Natural killer cell (primary cell): ENCODE measurements at regions not wholly inside any gene's neighbourhood (a gene's known extent, or its start where the extent isn't known, plus 50 kb on each side); places are given as distances from the start of the nearest gene placed in this dataset.

Experiments used
- ATAC-seq, 3 donors: fragments of 150-1000 bp in 2 of 3; fragments of 200-7000 bp in 1 of 3; cut with Tn5 transposase; 1 replicate in 1 of 3; 2 replicates in 2 of 3; pipeline ENCODE4 v1.10.0; 2021; ENCODE audit warnings: mild to moderate bottlenecking in 2 of 3, moderate library complexity in 2 of 3
- DNase-seq, 2 donors: peaks; one replicate each; pipeline versions ENCODE4 v3.0.0 to v3.0.0-alpha.2; 2013 to 2021; ENCODE audit warnings: mixed read lengths in 1 of 2
- H3K27ac ChIP-seq: one replicate; pipeline ENCODE4 v1.5.1; 2013; ENCODE audit warnings: mild to moderate bottlenecking, low read length
- H3K27me3 ChIP-seq: one replicate; pipeline ENCODE4 v1.6.1; 2013; ENCODE audit warnings: low read length; ENCODE audit not compliant: control insufficient read depth, insufficient read depth
- H3K36me3 ChIP-seq: one replicate; pipeline ENCODE4 v1.6.1; 2013; ENCODE audit warnings: low read length; ENCODE audit not compliant: control insufficient read depth, insufficient read depth
- H3K4me1 ChIP-seq: one replicate; pipeline ENCODE4 v1.6.1; 2013; ENCODE audit warnings: low read length; ENCODE audit not compliant: control insufficient read depth, insufficient read depth
- H3K4me3 ChIP-seq: one replicate; pipeline ENCODE4 v1.5.1; 2013; ENCODE audit warnings: low read length
- H3K9me3 ChIP-seq: one replicate; pipeline ENCODE4 v1.6.1; 2013; ENCODE audit warnings: low read length; ENCODE audit not compliant: control insufficient read depth, insufficient read depth
- H3K27ac Mint-ChIP-seq, 2 donors: one replicate each; pipeline ENCODE4 v1.8.0; 2022; ENCODE audit warnings: mild to moderate bottlenecking in 2 of 2, mixed read lengths in 2 of 2, moderate library complexity in 1 of 2
- H3K27me3 Mint-ChIP-seq, 2 donors: one replicate each; pipeline ENCODE4 v1.8.0; 2022; ENCODE audit warnings: low read depth in 2 of 2, mixed read lengths in 2 of 2
- H3K36me3 Mint-ChIP-seq: one replicate; pipeline ENCODE4 v1.8.0; 2022; ENCODE audit warnings: mixed read lengths
- H3K4me1 Mint-ChIP-seq, 2 donors: one replicate each; pipeline ENCODE4 v1.8.0; 2022; ENCODE audit warnings: mixed read lengths in 2 of 2
- H3K4me3 Mint-ChIP-seq: one replicate; pipeline ENCODE4 v1.8.0; 2022; ENCODE audit warnings: mild to moderate bottlenecking, moderate library complexity, mixed read lengths
- H3K9me3 Mint-ChIP-seq, 2 donors: one replicate each; pipeline ENCODE4 v1.8.0; 2022; ENCODE audit warnings: mixed read lengths in 2 of 2
- WGBS: methylation state at CpG from one replicate; pipeline ENCODE4 v1.1.7; 2013; ENCODE audit warnings: missing lambda C conversion rate; ENCODE audit not compliant: insufficient coverage; 5-methylcytosine and 5-hydroxymethylcytosine counted together
- intact Hi-C: fragments of 100-400 bp; cut with micrococcal nuclease; formaldehyde crosslinking; loops from one replicate; pipeline ENCODE4 v1.14.2; 2022
- TF ChIP-seq, protein P1 (sequence below): fragments of 200-600 bp; IDR thresholded peaks from one replicate; pipeline ENCODE4 v1.8.0; 2022; ENCODE audit warnings: antibody characterized with exemption

DNA sequence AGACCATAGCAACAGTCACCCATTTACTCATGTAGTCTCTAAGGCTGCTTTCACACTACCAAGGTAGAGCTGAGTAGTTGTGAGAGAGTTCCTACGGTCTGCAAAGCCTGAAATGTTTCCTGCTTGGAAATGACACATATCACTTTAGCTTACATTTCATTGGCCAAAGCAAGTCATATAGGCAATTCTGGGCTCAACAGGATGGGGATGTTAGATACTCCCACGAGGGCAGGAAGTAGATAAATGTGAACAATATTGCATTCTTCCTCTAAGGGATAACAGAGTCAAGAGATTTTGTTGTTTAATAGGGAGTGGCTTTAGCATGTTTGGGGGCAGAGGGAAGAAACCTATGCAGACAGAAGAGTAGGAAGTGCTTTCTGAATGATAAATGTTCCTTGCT, 355.6 kb upstream of the THRB start:
- intact Hi-C loops: no loop called here
- 7% methylated on average over 1 of the region's 2 CpGs for WGBS
- no peak for DNase-seq

DNA sequence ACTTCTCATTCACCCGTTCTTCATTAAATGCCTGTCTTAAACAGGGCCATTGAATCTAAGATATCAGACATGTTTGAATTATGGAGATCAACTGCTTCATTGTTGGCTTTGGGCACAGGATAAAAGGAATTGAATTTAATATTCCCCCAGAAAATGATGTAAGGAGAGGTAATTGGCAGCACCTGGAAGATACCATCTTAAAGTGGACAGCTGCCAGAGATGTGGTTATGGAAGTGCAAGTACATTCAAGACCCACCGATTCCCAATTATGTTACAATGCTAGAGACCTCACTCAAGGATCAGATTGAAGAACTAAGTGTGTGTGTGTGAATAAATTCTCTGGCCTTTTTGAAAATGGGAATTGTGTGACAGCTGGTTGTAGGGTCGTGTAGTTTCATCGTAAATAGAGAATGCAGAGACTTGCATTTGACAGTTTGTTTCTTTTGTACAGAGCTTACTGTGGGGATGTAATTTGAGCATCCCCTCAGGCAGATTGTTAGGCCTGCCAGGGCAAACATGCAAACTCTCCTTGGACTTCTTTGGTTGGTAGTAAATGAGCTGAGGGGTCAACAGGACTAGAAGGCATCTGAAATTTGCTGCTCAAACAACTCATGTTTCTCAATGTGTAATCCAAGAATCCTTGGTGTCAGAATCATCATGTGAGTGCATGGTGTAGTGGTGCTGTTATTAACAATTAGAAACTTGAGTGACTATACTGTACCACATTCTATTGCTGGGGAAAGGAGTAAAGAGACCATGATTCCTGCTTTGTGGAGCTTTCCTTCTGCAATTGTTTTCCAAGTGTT, 359.2 kb upstream of the THRB start:
- WGBS: 79% methylated on average over 3 of the region's 4 CpGs
- H3K27ac Mint-ChIP-seq: no peak overlapping the region
- Histone ChIP-seq H3K9me3 (no peaks in the 10 kb centered on the region), H3K4me3 (no peak overlapping the region), H3K36me3 (no peaks in the 10 kb centered on the region), H3K27ac (no peak overlapping the region), H3K4me1 (no peaks in the 10 kb centered on the region), H3K27me3 (no peaks in the 10 kb centered on the region)
- DNase-seq (no peak), ATAC-seq (no peak)
- no peaks in the 10 kb centered on the region for H3K4me1 Mint-ChIP-seq
- H3K27me3 Mint-ChIP-seq: no peaks in the 10 kb centered on the region
- peaks cover 2% of the 10 kb centered on the region in 2 donors for H3K9me3 Mint-ChIP-seq
- TF ChIP-seq, protein P1, sequence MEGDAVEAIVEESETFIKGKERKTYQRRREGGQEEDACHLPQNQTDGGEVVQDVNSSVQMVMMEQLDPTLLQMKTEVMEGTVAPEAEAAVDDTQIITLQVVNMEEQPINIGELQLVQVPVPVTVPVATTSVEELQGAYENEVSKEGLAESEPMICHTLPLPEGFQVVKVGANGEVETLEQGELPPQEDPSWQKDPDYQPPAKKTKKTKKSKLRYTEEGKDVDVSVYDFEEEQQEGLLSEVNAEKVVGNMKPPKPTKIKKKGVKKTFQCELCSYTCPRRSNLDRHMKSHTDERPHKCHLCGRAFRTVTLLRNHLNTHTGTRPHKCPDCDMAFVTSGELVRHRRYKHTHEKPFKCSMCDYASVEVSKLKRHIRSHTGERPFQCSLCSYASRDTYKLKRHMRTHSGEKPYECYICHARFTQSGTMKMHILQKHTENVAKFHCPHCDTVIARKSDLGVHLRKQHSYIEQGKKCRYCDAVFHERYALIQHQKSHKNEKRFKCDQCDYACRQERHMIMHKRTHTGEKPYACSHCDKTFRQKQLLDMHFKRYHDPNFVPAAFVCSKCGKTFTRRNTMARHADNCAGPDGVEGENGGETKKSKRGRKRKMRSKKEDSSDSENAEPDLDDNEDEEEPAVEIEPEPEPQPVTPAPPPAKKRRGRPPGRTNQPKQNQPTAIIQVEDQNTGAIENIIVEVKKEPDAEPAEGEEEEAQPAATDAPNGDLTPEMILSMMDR: no peak
- H3K4me3 Mint-ChIP-seq: no peak overlapping the region
- intact Hi-C loops: no loop called here
- H3K36me3 Mint-ChIP-seq: no peaks in the 10 kb centered on the region

More for the DNA sequence above, 355.6 kb upstream of the THRB start:
- Mint-ChIP-seq H3K27ac (no peak overlapping the region), H3K4me3 (no peak overlapping the region), H3K9me3 (peaks cover 2% of the 10 kb centered on the region in 2 donors), H3K27me3 (no peaks in the 10 kb centered on the region), H3K4me1 (no peaks in the 10 kb centered on the region), H3K36me3 (no peaks in the 10 kb centered on the region)
- no peaks in the 10 kb centered on the region for H3K27me3 ChIP-seq
- H3K9me3 ChIP-seq: no peaks in the 10 kb centered on the region
- no peak overlapping the region for H3K27ac ChIP-seq
- H3K4me3 ChIP-seq: no peak overlapping the region
- ATAC-seq: no peak
- TF ChIP-seq, protein P1: no peak
- no peaks in the 10 kb centered on the region for H3K4me1 ChIP-seq
- H3K36me3 ChIP-seq: no peaks in the 10 kb centered on the region

DNA sequence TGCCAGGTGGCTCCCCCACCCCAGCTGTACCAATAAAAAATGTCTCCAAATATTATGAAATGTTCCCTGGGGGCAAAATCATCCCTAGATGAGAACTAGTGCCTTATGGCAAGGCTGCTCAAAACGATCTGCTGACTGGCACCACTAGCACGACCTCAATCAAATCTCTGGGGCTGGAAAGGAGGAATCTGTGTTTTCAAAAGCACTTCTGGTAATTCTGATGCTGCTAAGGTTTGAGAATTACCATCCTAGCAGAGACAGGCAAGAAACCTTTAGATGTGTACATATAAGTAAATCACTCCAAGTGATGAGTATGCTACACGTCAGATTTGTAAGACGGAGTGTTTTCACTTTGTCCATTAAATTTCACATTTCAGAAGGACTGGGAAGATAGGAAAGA, 360.1 kb upstream of the THRB start:
- Mint-ChIP-seq H3K4me3 (no peak overlapping the region), H3K4me1 (no peaks in the 10 kb centered on the region), H3K27me3 (no peaks in the 10 kb centered on the region), H3K27ac (no peak overlapping the region), H3K9me3 (peaks cover 2% of the 10 kb centered on the region in 2 donors), H3K36me3 (no peaks in the 10 kb centered on the region)
- intact Hi-C loops: no loop called here
- 78% methylated on average over 4 of the region's 4 CpGs for WGBS
- DNase-seq (no peak), ATAC-seq (no peak)
- Histone ChIP-seq H3K27ac (no peak overlapping the region), H3K4me3 (no peak overlapping the region), H3K9me3 (no peaks in the 10 kb centered on the region), H3K4me1 (no peaks in the 10 kb centered on the region), H3K27me3 (no peaks in the 10 kb centered on the region), H3K36me3 (no peaks in the 10 kb centered on the region)
- TF ChIP-seq, protein P1: no peak

GRCh38 chr3:24857945-24858344, 363.3 kb upstream of the THRB start:
- Mint-ChIP-seq H3K36me3 (no peaks in the 10 kb centered on the region), H3K4me3 (no peak overlapping the region), H3K9me3 (no peaks in the 10 kb centered on the region), H3K27me3 (no peaks in the 10 kb centered on the region), H3K4me1 (no peaks in the 10 kb centered on the region), H3K27ac (no peak overlapping the region)
- no peaks in the 10 kb centered on the region for H3K9me3 ChIP-seq
- ATAC-seq: no peak
- no peak overlapping the region for H3K4me3 ChIP-seq
- H3K36me3 ChIP-seq: no peaks in the 10 kb centered on the region
- DNase-seq: no peak
- H3K27ac ChIP-seq: no peak overlapping the region
- H3K27me3 ChIP-seq: no peaks in the 10 kb centered on the region
- intact Hi-C loops: no loop called here
- WGBS: no CpG with 5 or more reads among the region's 1 CpG
- H3K4me1 ChIP-seq: no peaks in the 10 kb centered on the region
- TF ChIP-seq, protein P1: no peak
